HG03432 (cell line): ENCODE measurements at regions not wholly inside any gene's neighbourhood (a gene's known extent, or its start where the extent isn't known, plus 50 kb on each side); places are given as distances from the start of the nearest gene placed in this dataset.

Source experiments
- ATAC-seq: cut with Tn5 transposase; IDR thresholded peaks from one replicate; pipeline ENCODE4 v1.9.1; 2021; ENCODE audit warnings: mild to moderate bottlenecking, moderate library complexity; ENCODE audit not compliant: unreplicated experiment

GRCh38 chr5:117999939-118000549 is 988.3 kb downstream of the DTWD2 start:
- ATAC-seq = peak; percentile 87

- ATAC-seq = no peak
These were observed 1005.7 kb downstream of the DTWD2 start for GRCh38 chr5:117982691-117983090.

DNA sequence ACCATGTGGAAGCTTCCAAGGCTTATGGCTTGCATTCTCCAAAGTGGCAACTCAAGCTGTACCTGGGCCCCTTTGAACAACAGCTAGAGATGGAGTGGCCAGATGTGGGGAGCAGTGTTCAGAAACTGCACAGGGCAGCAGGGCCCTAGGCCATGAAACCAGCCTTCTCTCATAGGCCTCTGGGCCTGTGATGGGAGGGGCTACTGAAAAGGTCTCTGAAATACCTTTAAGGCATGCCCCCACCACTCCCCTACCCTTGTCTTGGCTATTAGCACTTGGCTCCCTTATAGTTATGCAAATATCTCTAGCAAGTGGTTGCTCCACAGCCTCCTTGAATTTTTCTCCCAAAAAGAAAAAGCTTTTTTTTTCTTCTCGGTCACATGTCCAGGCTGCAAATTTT is 1014.6 kb downstream of the DTWD2 start:
- ATAC-seq = no peak

- ATAC-seq = no peak
These were observed 1032.5 kb downstream of the DTWD2 start for GRCh38 chr5:117955831-117956230.

DNA sequence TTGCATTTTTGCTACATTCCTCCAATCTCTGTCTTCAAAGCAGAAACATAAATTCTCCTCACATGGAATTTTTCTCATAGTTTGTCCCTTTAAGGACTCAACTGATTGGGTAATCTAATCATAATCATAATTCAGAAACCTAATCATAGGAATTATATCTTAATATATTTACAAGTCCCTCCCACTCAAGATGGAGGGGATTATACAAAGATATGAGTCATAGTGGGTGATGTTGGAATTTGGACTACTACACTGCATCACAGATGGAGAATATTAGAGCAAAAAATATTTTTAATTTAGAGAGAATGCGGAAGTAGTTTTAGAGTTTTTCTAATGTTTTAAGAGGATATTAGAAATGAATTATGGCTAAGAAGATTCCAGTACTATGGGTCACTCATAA is 1034.0 kb downstream of the DTWD2 start:
- ATAC-seq = no peak

- ATAC-seq = no peak
These were observed 1035.1 kb downstream of the DTWD2 start for GRCh38 chr5:117953272-117953671.

DNA sequence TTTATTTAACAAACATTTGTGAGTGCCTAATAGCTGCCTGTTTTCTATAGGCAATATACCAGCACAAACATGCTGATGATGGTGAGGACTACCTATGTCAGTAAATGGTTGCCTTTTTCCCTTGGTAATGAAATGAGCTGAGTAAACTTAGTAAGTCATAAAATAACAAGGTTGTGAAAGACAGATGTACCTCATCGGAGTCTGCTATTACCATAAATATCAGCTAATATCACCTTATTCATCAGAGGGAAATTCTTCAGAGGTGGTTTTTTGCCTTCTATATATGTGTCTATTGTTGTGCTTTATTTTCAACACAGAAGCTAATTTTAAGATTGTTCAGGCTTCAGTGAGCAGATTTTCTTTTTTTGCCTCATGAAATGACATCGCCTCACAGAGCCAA is 1040.5 kb downstream of the DTWD2 start:
- peak; percentile 46 for ATAC-seq

DNA sequence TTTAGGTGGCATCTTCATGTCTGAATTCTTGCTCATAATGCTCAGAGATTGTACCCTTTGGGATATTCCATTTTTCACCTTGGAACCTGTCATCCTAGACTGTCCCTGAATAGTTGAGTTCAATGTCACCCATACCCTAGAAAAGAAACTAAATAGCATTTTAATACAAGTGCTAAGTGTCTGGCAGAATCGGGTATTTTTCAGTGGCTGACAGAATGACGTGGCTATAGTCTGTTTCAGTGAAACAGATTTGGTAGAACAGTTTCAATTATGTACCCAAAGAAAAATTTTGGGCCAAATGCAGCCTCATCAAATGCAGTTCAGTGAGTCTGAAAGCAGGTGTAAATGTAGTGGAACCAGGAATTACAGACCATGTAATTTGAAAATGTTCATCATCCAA is 1041.2 kb downstream of the DTWD2 start:
- peak; percentile 54 for ATAC-seq

- ATAC-seq = no peak
These were observed 1043.1 kb downstream of the DTWD2 start for GRCh38 chr5:117945258-117945657.

- no peak for ATAC-seq
These were observed 1044.8 kb downstream of the DTWD2 start for GRCh38 chr5:117943541-117943940.

- ATAC-seq = no peak
These were observed 1045.4 kb downstream of the DTWD2 start for GRCh38 chr5:117942861-117943519.

DNA sequence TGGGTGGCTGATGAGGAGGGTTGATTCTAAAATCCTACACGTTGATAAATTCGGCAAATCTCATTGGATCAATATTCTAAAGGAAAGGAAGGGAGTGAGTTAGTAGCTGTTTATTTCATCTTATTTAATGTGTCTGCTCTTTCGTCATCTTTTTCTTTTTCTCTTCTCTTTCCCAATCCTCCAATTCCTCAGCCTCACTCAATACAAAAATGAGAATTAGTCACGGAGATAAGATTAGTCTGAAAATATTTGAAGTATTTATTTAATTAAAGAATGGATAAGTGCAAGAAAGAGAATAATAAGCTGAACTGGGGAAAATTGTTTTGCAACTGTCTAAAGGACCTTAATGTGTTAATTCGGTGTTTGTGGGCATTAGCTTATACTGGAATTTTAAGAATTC is 1095.1 kb downstream of the DTWD2 start:
- ATAC-seq = no peak

- ATAC-seq = no peak
These were observed 1096.0 kb downstream of the DTWD2 start for GRCh38 chr5:117892360-117892759.

DNA sequence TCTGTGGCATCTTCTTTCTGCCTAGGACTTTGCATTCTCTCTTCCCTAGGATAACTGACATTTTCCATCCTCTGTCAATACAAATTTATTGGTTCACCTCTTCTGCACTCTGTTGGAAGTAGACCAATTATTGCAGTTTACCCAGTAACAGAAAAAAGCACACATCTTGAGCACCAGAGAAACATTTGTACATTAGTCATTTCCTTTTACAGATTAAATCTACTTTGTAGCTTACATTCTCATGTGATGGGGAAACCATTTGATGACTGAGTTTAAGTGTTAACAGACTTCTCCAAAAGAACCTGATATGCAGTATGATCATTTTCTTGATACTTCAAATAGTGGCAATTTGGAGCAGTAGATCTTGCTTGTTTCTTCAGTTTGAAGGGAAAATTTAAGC is 1098.8 kb downstream of the DTWD2 start:
- ATAC-seq = peak; percentile 27

- ATAC-seq = peak; percentile 86
These were observed 1099.7 kb downstream of the DTWD2 start for GRCh38 chr5:117888688-117889087.

DNA sequence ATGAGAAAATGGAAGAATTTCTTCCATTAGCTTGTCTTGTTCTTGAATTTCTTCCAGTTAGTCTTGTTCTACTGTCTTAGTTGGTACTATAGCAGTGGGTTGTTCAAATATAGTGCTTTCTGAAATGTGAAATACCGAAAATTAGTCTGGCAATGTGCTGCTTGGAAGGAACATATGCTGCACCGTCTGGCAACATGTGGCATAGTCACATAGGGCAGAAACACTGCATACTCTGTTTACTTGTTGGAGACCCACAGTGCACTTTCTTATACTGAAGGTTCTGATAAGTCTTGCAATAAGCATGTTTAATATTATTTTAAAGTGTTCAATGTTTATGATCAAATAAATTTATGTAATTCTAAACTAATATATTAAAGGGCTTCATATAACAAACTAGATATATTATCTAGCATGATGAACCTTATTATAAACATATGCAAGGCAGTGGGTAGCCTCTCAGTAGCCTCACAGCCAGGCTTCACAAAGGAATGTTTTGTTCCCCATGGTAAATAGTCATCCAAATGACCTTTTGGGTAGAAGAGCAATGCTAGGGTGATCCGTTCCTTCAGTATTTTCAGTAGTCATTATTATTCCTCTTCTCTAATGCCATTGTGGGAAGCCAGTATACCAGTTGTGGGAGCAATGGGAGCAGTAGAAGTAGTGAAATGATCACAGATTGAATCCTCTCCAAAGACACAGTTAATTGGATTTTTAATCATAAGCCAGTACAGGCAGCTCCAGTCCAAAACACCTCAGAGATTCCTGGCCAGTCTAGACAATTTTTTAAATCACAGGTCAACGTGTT is 1106.7 kb downstream of the DTWD2 start:
- no peak for ATAC-seq

- no peak for ATAC-seq
These were observed 1107.4 kb downstream of the DTWD2 start for GRCh38 chr5:117880932-117881331.

- no peak for ATAC-seq
These were observed 1110.6 kb downstream of the DTWD2 start for GRCh38 chr5:117877731-117878130.

GRCh38 chr5:117872798-117873368 is 1115.5 kb downstream of the DTWD2 start:
- no peak for ATAC-seq

GRCh38 chr5:117869596-117869995 is 1118.8 kb downstream of the DTWD2 start:
- ATAC-seq = no peak

- no peak for ATAC-seq
These were observed 1124.6 kb downstream of the DTWD2 start for GRCh38 chr5:117863586-117864296.
